Smooth muscle cell (in vitro differentiated cells): ENCODE measurements at regions not wholly inside any gene's neighbourhood (a gene's known extent, or its start where the extent isn't known, plus 50 kb on each side); places are given as distances from the start of the nearest gene placed in this dataset.

Experiments used
- DNase-seq: peaks from one replicate; lab custom pipeline; 2025; ENCODE audit not compliant: unreplicated experiment; lab: John Stamatoyannopoulos, UW
- H2AFZ ChIP-seq: fragments of 200-600 bp; sonication (generic); 2 replicates; pipeline ENCODE4 v1.6.0; 2016; ENCODE audit warnings: antibody characterized with exemption, low read depth, mild to moderate bottlenecking
- H3F3A ChIP-seq: fragments of 200-600 bp; sonication (generic); 2 replicates; pipeline ENCODE4 v1.6.0; 2017; ENCODE audit warnings: antibody characterized with exemption, low read depth
- H3K27ac ChIP-seq: fragments of 200-600 bp; sonication (generic); 2 replicates; pipeline ENCODE4 v1.5.1; 2016; ENCODE audit warnings: low read depth, mild to moderate bottlenecking
- H3K27me3 ChIP-seq: fragments of 200-600 bp; sonication (generic); 2 replicates; pipeline ENCODE4 v1.6.1; 2016; ENCODE audit warnings: low read depth, mild to moderate bottlenecking
- H3K36me3 ChIP-seq: fragments of 200-600 bp; sonication (generic); 2 replicates; pipeline ENCODE4 v1.5.1; 2016; ENCODE audit warnings: low read depth
- H3K4me1 ChIP-seq: fragments of 200-600 bp; sonication (generic); 2 replicates; pipeline ENCODE4 v1.5.1; 2016; ENCODE audit warnings: low read depth
- H3K4me2 ChIP-seq: fragments of 200-600 bp; sonication (generic); 2 replicates; pipeline ENCODE4 v1.6.0; 2016; ENCODE audit warnings: mild to moderate bottlenecking
- H3K4me3 ChIP-seq: fragments of 200-600 bp; sonication (generic); 2 replicates; pipeline ENCODE4 v1.5.1; 2016; ENCODE audit warnings: mild to moderate bottlenecking
- H3K79me2 ChIP-seq: fragments of 200-600 bp; sonication (generic); 2 replicates; pipeline ENCODE4 v1.6.0; 2016; ENCODE audit warnings: low read depth, mild to moderate bottlenecking
- H3K9ac ChIP-seq: fragments of 200-600 bp; sonication (generic); 2 replicates; pipeline ENCODE4 v1.6.0; 2016; ENCODE audit warnings: low read depth
- H3K9me3 ChIP-seq: fragments of 200-600 bp; sonication (generic); replicated peaks from 2 replicates; pipeline ENCODE4 v1.5.1; 2016; ENCODE audit warnings: low read depth
- H4K20me1 ChIP-seq: fragments of 200-600 bp; sonication (generic); 2 replicates; pipeline ENCODE4 v1.6.0; 2016; ENCODE audit warnings: low read depth
- CTCF ChIP-seq: fragments of 200-600 bp; sonication (generic); IDR thresholded peaks from 2 replicates; pipeline ENCODE4 v1.5.1; 2017; ENCODE audit warnings: borderline replicate concordance, mild to moderate bottlenecking, antibody characterized with exemption; ENCODE audit not compliant: insufficient read depth, poor library complexity, severe bottlenecking
- WGBS: methylation state at CpG from one replicate; pipeline ENCODE4 v1.1.7; 2016; ENCODE audit warnings: low lambda C conversion rate; 5-methylcytosine and 5-hydroxymethylcytosine counted together

GRCh38 chr4:65242156-65242846 lies 428.0 kb downstream of the EPHA5 start:
- Histone ChIP-seq H3K9ac (no peak overlapping the region), H3K4me3 (no peak overlapping the region), H3K27me3 (no peaks in the 10 kb centered on the region), H3K79me2 (no peaks in the 10 kb centered on the region), H3K27ac (no peak overlapping the region), H4K20me1 (no peaks in the 10 kb centered on the region), H3K36me3 (no peaks in the 10 kb centered on the region), H3K4me2 (no peak overlapping the region), H3F3A (no peaks in the 10 kb centered on the region), H3K4me1 (no peaks in the 10 kb centered on the region), H3K9me3 (no peaks in the 10 kb centered on the region), H2AFZ (no peak overlapping the region)
- no peak for DNase-seq
- no peak for TF ChIP-seq CTCF
- WGBS, result 92% methylated on average over 16 of the region's 16 CpGs

GRCh38 chr4:65241257-65241997 lies 428.9 kb downstream of the EPHA5 start:
- no peaks in the 10 kb centered on the region for H3K36me3 ChIP-seq
- WGBS, result 94% methylated on average over 26 of the region's 26 CpGs

GRCh38 chr4:65234061-65234460 lies 436.2 kb downstream of the EPHA5 start:
- TF ChIP-seq CTCF, result no peak
- no peak overlapping the region for H3K4me3 ChIP-seq
- H3F3A ChIP-seq, result no peaks in the 10 kb centered on the region
- H3K27me3 ChIP-seq, result no peaks in the 10 kb centered on the region
- H3K27ac ChIP-seq, result no peak overlapping the region
- no peaks in the 10 kb centered on the region for H3K4me1 ChIP-seq
- no peak overlapping the region for H3K4me2 ChIP-seq
- no peak for DNase-seq
- no peak overlapping the region for H2AFZ ChIP-seq
- no peaks in the 10 kb centered on the region for H3K9me3 ChIP-seq
- no peak overlapping the region for H3K9ac ChIP-seq
- H3K36me3 ChIP-seq, result no peaks in the 10 kb centered on the region
- no peaks in the 10 kb centered on the region for H3K79me2 ChIP-seq
- H4K20me1 ChIP-seq, result no peaks in the 10 kb centered on the region
- 95% methylated on average over 2 of the region's 2 CpGs for WGBS

More at GRCh38 chr4:65241257-65241997, 428.9 kb downstream of the EPHA5 start:
- no peaks in the 10 kb centered on the region for H3K79me2 ChIP-seq
- no peak overlapping the region for H3K4me2 ChIP-seq
- H3F3A ChIP-seq, result no peaks in the 10 kb centered on the region
- no peak overlapping the region for H3K4me3 ChIP-seq
- DNase-seq, result no peak
- TF ChIP-seq CTCF, result no peak
- H3K27ac ChIP-seq, result no peak overlapping the region
- no peaks in the 10 kb centered on the region for H3K27me3 ChIP-seq
- H3K4me1 ChIP-seq, result no peaks in the 10 kb centered on the region
- no peaks in the 10 kb centered on the region for H3K9me3 ChIP-seq
- H4K20me1 ChIP-seq, result no peaks in the 10 kb centered on the region
- H2AFZ ChIP-seq, result no peak overlapping the region
- no peak overlapping the region for H3K9ac ChIP-seq
